ENCODE measurements at regions not wholly inside any gene's neighbourhood (a gene's known extent, or its start where the extent isn't known, plus 50 kb on each side); places are given as distances from the start of the nearest gene placed in this dataset.

DNA sequence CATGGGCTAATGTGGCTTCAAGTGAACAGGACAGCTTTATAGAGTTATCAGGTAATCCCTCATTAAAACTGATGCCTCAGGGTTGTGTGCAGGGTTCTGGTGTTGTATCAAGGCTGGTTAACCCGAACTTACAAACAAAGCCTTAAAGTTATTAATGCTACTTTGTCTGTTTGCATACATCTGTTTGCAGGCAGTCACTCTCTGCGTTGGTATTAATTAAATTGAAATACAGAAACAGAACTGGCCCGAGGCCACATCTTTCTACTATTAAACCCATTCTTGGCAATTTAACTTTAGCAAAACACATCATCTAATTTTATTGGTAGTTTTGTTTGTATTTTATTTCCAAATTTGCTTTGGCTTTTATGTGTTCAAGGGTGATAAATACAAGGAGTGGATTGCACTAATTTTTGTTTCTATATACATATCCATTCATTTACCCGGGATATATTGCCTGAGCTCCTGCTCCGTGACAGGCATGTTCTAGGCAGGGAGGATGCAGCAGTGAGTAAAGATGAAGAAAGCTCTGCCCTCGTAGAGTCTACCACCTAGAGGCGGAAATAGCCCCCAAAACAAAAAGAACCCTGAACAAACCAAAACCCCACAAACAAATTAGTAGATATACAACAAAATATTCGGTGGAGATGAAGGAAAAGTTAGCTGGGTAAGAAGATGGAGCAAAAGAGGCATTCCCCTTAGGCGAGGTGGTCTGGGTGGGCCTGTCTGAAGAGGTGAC lies 164.2 kb downstream of the MACROH2A1 start:
- no peak overlapping the region for H3K27ac ChIP-seq (ENCODE audit: low read length)
- H3K4me3 ChIP-seq (ENCODE audit: low read length) = no peak overlapping the region
- H3K9me3 ChIP-seq (ENCODE audit: insufficient read depth, low read length) = no peaks in the 10 kb centered on the region
- no peak overlapping the region for H3K9ac ChIP-seq (ENCODE audit: low read length)
- peaks cover 7% of the 10 kb centered on the region for H3K4me1 ChIP-seq (ENCODE audit: low read length)
- H3K79me2 ChIP-seq (ENCODE audit: low read length) = no peaks in the 10 kb centered on the region
- H2AFZ ChIP-seq (ENCODE audit: low read depth, low read length) = no peak overlapping the region
- H4K20me1 ChIP-seq (ENCODE audit: insufficient read depth, low read length) = no peaks in the 10 kb centered on the region
- H3K27me3 ChIP-seq (ENCODE audit: low read depth, low read length) = no peaks in the 10 kb centered on the region
- no peak overlapping the region for H3K4me2 ChIP-seq (ENCODE audit: low read length)
- no peaks in the 10 kb centered on the region for H3K36me3 ChIP-seq (replicated peaks; ENCODE audit: low read depth, low read length)
- TF ChIP-seq EZH2phosphoT487 (IDR thresholded peaks at IDR 0.05; ENCODE audit: low read depth) = no peak
- TF ChIP-seq, protein P1, sequence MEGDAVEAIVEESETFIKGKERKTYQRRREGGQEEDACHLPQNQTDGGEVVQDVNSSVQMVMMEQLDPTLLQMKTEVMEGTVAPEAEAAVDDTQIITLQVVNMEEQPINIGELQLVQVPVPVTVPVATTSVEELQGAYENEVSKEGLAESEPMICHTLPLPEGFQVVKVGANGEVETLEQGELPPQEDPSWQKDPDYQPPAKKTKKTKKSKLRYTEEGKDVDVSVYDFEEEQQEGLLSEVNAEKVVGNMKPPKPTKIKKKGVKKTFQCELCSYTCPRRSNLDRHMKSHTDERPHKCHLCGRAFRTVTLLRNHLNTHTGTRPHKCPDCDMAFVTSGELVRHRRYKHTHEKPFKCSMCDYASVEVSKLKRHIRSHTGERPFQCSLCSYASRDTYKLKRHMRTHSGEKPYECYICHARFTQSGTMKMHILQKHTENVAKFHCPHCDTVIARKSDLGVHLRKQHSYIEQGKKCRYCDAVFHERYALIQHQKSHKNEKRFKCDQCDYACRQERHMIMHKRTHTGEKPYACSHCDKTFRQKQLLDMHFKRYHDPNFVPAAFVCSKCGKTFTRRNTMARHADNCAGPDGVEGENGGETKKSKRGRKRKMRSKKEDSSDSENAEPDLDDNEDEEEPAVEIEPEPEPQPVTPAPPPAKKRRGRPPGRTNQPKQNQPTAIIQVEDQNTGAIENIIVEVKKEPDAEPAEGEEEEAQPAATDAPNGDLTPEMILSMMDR (IDR thresholded peaks at IDR 0.05; ENCODE audit: low read depth, low read length) = no peak

DNA sequence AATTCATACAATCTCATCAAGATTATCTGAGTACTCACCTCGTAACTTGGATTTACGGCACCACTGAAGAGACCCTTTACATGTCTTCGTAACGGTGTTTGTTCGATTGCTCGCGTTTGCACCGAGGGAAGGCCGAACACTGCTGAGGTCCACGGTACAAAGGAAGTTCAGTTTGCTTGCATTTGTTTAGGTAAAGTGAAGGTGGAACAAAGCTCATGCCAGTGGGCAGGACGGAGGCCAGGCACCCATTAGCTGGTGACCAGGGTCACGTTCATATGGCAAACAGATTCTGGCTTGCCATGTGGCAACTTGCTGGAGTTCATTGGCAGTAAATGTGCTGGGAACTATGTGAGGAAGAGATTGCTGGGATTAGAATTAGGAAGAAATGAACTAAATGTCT lies 164.8 kb downstream of the MACROH2A1 start:
- Histone ChIP-seq H3K4me3 (ENCODE audit: low read length) (no peak overlapping the region), H3K79me2 (ENCODE audit: low read length) (no peaks in the 10 kb centered on the region), H3K4me2 (ENCODE audit: low read length) (no peak overlapping the region), H3K9ac (ENCODE audit: low read length) (no peak overlapping the region), H3K27me3 (ENCODE audit: low read depth, low read length) (no peaks in the 10 kb centered on the region), H3K27ac (ENCODE audit: low read length) (no peak overlapping the region), H2AFZ (ENCODE audit: low read depth, low read length) (no peak overlapping the region), H4K20me1 (ENCODE audit: insufficient read depth, low read length) (no peaks in the 10 kb centered on the region), H3K9me3 (ENCODE audit: insufficient read depth, low read length) (no peaks in the 10 kb centered on the region), H3K36me3 (replicated peaks; ENCODE audit: low read depth, low read length) (no peaks in the 10 kb centered on the region), H3K4me1 (ENCODE audit: low read length) (peaks cover 7% of the 10 kb centered on the region)
- TF ChIP-seq, protein P1 (IDR thresholded peaks at IDR 0.05; ENCODE audit: low read depth, low read length) = no peak
- no peak for TF ChIP-seq EZH2phosphoT487 (IDR thresholded peaks at IDR 0.05; ENCODE audit: low read depth)

DNA sequence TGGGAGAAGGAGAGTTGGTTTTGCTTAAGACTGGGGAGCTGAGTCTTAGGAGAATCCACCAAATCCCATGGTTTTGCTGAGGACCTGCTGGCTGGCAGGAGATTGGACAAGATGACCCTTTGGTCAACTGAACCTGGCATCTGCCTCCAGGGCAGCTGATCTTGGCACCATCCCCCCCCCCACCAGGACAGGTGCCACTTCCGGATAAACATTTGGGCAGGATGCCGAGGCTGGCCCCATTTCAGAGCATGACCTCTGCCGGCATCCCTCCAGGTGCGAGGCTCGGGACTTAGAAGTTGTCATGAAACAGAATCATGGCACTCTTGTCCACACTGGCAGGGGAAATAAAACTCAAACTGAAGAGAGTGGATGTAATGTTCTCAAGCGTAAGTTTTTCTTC lies 165.6 kb downstream of the MACROH2A1 start:
- no peak overlapping the region for H3K4me3 ChIP-seq (ENCODE audit: low read length)
- H3K27ac ChIP-seq (ENCODE audit: low read length) = no peak overlapping the region

DNA sequence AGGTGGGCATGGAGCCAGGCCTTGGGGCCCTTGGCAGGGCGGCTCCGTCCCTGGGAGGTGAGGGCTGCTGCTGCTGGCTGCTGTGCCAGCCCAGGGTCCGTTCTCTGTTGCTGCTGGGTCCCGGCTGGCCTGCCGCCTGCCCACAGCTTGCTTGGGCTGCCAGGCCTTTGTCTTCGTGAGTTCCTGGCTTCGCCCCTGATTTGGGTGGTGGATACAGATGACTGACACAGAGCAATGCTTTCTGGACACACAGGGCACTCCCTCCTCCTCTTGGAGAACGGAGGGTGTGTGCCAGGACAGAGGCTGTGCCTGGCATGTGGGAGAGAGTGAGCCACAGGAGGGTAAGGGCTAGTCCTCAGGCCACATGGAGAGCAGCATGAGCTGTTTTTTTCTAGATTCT lies 166.1 kb downstream of the MACROH2A1 start:
- H3K9me3 ChIP-seq (ENCODE audit: insufficient read depth, low read length) = no peaks in the 10 kb centered on the region
- TF ChIP-seq EZH2phosphoT487 (IDR thresholded peaks at IDR 0.05; ENCODE audit: low read depth) = no peak
- TF ChIP-seq, protein P1 (IDR thresholded peaks at IDR 0.05; ENCODE audit: low read depth, low read length) = no peak
- H3K27me3 ChIP-seq (ENCODE audit: low read depth, low read length) = no peaks in the 10 kb centered on the region
- peaks cover 7% of the 10 kb centered on the region for H3K4me1 ChIP-seq (ENCODE audit: low read length)
- no peaks in the 10 kb centered on the region for H4K20me1 ChIP-seq (ENCODE audit: insufficient read depth, low read length)
- no peak overlapping the region for H3K4me3 ChIP-seq (ENCODE audit: low read length)
- H3K79me2 ChIP-seq (ENCODE audit: low read length) = no peaks in the 10 kb centered on the region
- H3K27ac ChIP-seq (ENCODE audit: low read length) = no peak overlapping the region
- H3K36me3 ChIP-seq (replicated peaks; ENCODE audit: low read depth, low read length) = no peaks in the 10 kb centered on the region
- H2AFZ ChIP-seq (ENCODE audit: low read depth, low read length) = no peak overlapping the region
- H3K9ac ChIP-seq (ENCODE audit: low read length) = no peak overlapping the region
- no peak overlapping the region for H3K4me2 ChIP-seq (ENCODE audit: low read length)

More for the DNA sequence above, 165.6 kb downstream of the MACROH2A1 start:
- H3K27me3 ChIP-seq (ENCODE audit: low read depth, low read length) = no peaks in the 10 kb centered on the region
- H2AFZ ChIP-seq (ENCODE audit: low read depth, low read length) = no peak overlapping the region
- no peak overlapping the region for H3K9ac ChIP-seq (ENCODE audit: low read length)
- H4K20me1 ChIP-seq (ENCODE audit: insufficient read depth, low read length) = no peaks in the 10 kb centered on the region
- no peak for TF ChIP-seq EZH2phosphoT487 (IDR thresholded peaks at IDR 0.05; ENCODE audit: low read depth)
- TF ChIP-seq, protein P1 (IDR thresholded peaks at IDR 0.05; ENCODE audit: low read depth, low read length) = no peak
- H3K4me1 ChIP-seq (ENCODE audit: low read length) = peaks cover 7% of the 10 kb centered on the region
- no peaks in the 10 kb centered on the region for H3K36me3 ChIP-seq (replicated peaks; ENCODE audit: low read depth, low read length)
- H3K9me3 ChIP-seq (ENCODE audit: insufficient read depth, low read length) = no peaks in the 10 kb centered on the region
- H3K4me2 ChIP-seq (ENCODE audit: low read length) = no peak overlapping the region
- H3K79me2 ChIP-seq (ENCODE audit: low read length) = no peaks in the 10 kb centered on the region

Measured in OCI-LY3 (cell line).